ENCODE measurements at regions not wholly inside any gene's neighbourhood (a gene's known extent, or its start where the extent isn't known, plus 50 kb on each side); places are given as distances from the start of the nearest gene placed in this dataset.

DNA sequence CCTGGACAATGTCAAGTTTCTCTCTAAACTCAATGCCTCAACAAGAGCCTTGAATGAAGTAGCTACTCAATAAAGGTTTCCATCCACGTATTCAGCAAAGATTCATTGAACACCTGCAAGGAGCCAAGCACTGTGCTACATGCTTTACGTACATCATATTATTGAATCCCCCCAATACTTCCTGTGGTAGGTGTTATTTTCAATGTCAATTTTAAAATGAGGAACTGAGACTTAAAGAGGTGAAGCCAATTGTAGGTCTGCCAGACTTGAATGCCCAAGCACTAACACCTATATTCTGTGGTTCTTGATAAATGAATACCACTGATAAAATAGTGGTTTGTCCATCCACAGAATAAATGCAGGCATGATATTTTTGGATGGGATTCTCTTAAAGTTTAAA lies 162.3 kb downstream of the DRD1 start:
- TF ChIP-seq, protein P1, sequence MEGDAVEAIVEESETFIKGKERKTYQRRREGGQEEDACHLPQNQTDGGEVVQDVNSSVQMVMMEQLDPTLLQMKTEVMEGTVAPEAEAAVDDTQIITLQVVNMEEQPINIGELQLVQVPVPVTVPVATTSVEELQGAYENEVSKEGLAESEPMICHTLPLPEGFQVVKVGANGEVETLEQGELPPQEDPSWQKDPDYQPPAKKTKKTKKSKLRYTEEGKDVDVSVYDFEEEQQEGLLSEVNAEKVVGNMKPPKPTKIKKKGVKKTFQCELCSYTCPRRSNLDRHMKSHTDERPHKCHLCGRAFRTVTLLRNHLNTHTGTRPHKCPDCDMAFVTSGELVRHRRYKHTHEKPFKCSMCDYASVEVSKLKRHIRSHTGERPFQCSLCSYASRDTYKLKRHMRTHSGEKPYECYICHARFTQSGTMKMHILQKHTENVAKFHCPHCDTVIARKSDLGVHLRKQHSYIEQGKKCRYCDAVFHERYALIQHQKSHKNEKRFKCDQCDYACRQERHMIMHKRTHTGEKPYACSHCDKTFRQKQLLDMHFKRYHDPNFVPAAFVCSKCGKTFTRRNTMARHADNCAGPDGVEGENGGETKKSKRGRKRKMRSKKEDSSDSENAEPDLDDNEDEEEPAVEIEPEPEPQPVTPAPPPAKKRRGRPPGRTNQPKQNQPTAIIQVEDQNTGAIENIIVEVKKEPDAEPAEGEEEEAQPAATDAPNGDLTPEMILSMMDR (IDR thresholded peaks at IDR 0.05), result no peak
- TF ChIP-seq POLR2A (IDR thresholded peaks at IDR 0.05), result no peak
